ENCODE measurements at regions not wholly inside any gene's neighbourhood (a gene's known extent, or its start where the extent isn't known, plus 50 kb on each side); places are given as distances from the start of the nearest gene placed in this dataset.

DNA sequence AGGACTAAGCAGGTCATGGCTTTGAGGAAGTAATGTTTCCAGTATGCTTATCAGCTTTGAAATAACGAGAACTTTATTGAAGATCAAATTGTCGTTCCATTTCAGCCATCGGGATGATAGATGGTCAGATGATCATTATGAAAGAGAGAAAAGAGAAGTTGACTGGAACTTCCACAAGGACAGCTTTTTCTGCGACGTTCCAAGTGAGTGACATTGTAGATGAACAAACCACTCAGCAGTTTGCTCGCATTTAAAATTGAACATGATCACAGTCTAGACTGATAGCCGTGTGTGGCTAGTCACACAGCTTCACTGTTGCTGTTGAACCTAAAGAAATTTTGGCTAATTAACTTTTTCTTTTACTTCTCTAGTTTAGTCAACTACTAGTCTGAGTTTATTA lies 151.1 kb downstream of the TLR5 start:
- no peak for TF ChIP-seq YY1 (IDR thresholded peaks at IDR 0.05; ENCODE audit: insufficient read depth, insufficient read length)
- TF ChIP-seq ZNF274 (IDR thresholded peaks at IDR 0.05; ENCODE audit: low read depth, low read length), result no peak
- no peak for TF ChIP-seq SUZ12 (IDR thresholded peaks at IDR 0.05; ENCODE audit: extremely low read depth, insufficient read depth, insufficient read length)
